ENCODE measurements at regions not wholly inside any gene's neighbourhood (a gene's known extent, or its start where the extent isn't known, plus 50 kb on each side); places are given as distances from the start of the nearest gene placed in this dataset.

DNA sequence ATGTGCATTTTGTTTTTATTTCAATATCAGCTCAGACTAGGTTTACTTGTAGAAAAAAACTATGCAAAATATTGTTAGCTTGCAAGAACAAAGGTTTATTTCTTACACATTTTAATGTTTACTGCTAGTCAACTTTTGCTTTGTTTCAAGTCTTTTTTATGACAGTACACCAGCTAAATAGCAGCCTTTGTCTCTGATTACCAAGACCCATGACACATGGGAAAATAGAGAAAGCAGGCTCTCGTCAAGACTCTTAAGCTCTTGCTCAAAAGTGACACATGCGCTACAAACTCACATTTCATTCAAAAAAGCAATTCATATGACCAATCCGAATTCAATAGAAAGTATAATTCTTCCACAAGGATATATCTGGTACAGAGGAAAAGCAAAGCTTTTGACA is 642.3 kb upstream of the SLITRK1 start:
- no peak for DNase-seq
- H3K4me3 ChIP-seq: no peak overlapping the region
- no TSS peak for BruUV-seq (replicated peaks)
- ChIA-PET CTCF (no interaction called here), POLR2A (ENCODE audit: unreplicated experiment) (no interaction called here)
- H3K4me2 ChIP-seq: no peak overlapping the region
- H3K9me3 ChIP-seq (ENCODE audit: insufficient read depth, low read depth): no peaks in the 10 kb centered on the region
- no peaks in the 10 kb centered on the region for H3F3A ChIP-seq (ENCODE audit: insufficient read depth, low read depth)
- H3K36me3 ChIP-seq (ENCODE audit: low read depth): no peaks in the 10 kb centered on the region
- H3K27me3 ChIP-seq (ENCODE audit: insufficient read depth, low read depth): no peaks in the 10 kb centered on the region
- intact Hi-C loops (cut with micrococcal nuclease; ENCODE audit: unreplicated experiment): no loop called here
- H3K9me2 ChIP-seq (ENCODE audit: insufficient read depth): no peaks in the 10 kb centered on the region
- no peak overlapping the region for H2AFZ ChIP-seq
- H3K27ac ChIP-seq: no peak overlapping the region
- no peaks in the 10 kb centered on the region for H4K20me1 ChIP-seq (ENCODE audit: insufficient read depth)
- no peak for TF ChIP-seq EZH2 (IDR thresholded peaks at IDR 0.05; ENCODE audit: low read depth)
- TF ChIP-seq, protein P1, sequence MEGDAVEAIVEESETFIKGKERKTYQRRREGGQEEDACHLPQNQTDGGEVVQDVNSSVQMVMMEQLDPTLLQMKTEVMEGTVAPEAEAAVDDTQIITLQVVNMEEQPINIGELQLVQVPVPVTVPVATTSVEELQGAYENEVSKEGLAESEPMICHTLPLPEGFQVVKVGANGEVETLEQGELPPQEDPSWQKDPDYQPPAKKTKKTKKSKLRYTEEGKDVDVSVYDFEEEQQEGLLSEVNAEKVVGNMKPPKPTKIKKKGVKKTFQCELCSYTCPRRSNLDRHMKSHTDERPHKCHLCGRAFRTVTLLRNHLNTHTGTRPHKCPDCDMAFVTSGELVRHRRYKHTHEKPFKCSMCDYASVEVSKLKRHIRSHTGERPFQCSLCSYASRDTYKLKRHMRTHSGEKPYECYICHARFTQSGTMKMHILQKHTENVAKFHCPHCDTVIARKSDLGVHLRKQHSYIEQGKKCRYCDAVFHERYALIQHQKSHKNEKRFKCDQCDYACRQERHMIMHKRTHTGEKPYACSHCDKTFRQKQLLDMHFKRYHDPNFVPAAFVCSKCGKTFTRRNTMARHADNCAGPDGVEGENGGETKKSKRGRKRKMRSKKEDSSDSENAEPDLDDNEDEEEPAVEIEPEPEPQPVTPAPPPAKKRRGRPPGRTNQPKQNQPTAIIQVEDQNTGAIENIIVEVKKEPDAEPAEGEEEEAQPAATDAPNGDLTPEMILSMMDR (conservative IDR thresholded peaks at IDR 0.05): no peak
- no peaks in the 10 kb centered on the region for H3K4me1 ChIP-seq (replicated peaks; ENCODE audit: insufficient read depth)
- no peaks in the 10 kb centered on the region for H3K79me2 ChIP-seq (ENCODE audit: low read depth)

DNA sequence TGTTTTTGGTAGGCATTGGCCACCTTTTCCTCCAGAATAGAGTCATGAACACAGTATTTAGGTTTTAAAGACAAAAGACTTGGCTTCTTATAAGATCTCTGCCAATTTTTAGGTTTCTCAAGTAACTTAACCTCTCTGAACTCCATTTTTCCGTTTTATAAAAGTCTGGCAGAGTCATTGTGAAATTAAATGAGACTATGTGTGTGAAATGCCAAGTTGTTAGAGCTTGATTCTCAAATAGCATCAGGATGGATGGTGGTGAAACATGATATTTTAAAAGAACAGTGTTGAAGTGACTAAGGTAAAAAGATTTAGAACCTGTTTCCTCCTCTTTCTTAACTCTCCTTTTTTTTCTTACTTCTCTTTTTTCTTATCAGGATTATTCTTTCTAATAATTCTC is 617.7 kb upstream of the SLITRK1 start:
- Histone ChIP-seq H3K4me1 (replicated peaks; ENCODE audit: insufficient read depth) (no peaks in the 10 kb centered on the region), H3K9me3 (ENCODE audit: insufficient read depth, low read depth) (no peaks in the 10 kb centered on the region), H4K20me1 (ENCODE audit: insufficient read depth) (no peaks in the 10 kb centered on the region), H3K4me3 (no peak overlapping the region), H3K79me2 (ENCODE audit: low read depth) (no peaks in the 10 kb centered on the region), H2AFZ (no peak overlapping the region), H3K27me3 (ENCODE audit: insufficient read depth, low read depth) (no peaks in the 10 kb centered on the region), H3K9me2 (ENCODE audit: insufficient read depth) (no peaks in the 10 kb centered on the region; the same call in 1 of the 2 replicates), H3F3A (ENCODE audit: insufficient read depth, low read depth) (no peaks in the 10 kb centered on the region), H3K36me3 (ENCODE audit: low read depth) (no peaks in the 10 kb centered on the region), H3K4me2 (no peak overlapping the region), H3K27ac (no peak overlapping the region)
- intact Hi-C loops (cut with micrococcal nuclease; ENCODE audit: unreplicated experiment): no loop called here
- no TSS peak for BruUV-seq (replicated peaks)
- ChIA-PET CTCF (no interaction called here), POLR2A (ENCODE audit: unreplicated experiment) (no interaction called here)
- no peak for DNase-seq
- TF ChIP-seq EZH2 (IDR thresholded peaks at IDR 0.05; ENCODE audit: low read depth): no peak
- TF ChIP-seq, protein P1 (conservative IDR thresholded peaks at IDR 0.05): no peak

DNA sequence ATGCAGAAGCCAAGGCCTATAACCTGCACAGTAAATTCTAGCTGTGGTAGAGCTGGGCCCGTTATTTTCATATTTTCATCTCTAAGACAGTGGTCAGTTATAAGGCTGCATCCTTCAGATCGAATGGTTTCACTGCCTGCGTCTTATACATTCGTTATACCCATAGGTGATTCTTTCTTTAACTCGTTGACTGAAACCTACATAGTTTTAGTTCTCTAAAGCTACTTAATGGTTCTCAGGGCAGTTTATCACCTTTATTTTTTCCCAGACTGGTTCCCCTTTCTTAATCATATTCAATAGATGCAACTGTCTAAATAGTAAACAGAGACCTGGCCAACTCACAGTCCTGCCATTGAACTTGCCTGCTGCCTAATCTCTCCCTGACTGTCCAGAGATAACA is 615.3 kb upstream of the SLITRK1 start:
- Histone ChIP-seq H3F3A (ENCODE audit: insufficient read depth, low read depth) (no peaks in the 10 kb centered on the region), H3K27ac (no peak overlapping the region), H3K27me3 (ENCODE audit: insufficient read depth, low read depth) (no peaks in the 10 kb centered on the region), H3K4me3 (no peak overlapping the region), H4K20me1 (ENCODE audit: insufficient read depth) (no peaks in the 10 kb centered on the region), H3K9me2 (ENCODE audit: insufficient read depth) (no peaks in the 10 kb centered on the region), H3K4me2 (no peak overlapping the region), H3K79me2 (ENCODE audit: low read depth) (no peaks in the 10 kb centered on the region), H3K9me3 (ENCODE audit: insufficient read depth, low read depth) (no peaks in the 10 kb centered on the region), H2AFZ (peak overlapping the region; percentile 33; the same call in 1 of the 2 replicates), H3K36me3 (ENCODE audit: low read depth) (no peaks in the 10 kb centered on the region), H3K4me1 (replicated peaks; ENCODE audit: insufficient read depth) (no peaks in the 10 kb centered on the region)
- BruUV-seq (replicated peaks): no TSS peak
- intact Hi-C loops (cut with micrococcal nuclease; ENCODE audit: unreplicated experiment): no loop called here
- TF ChIP-seq, protein P1 (conservative IDR thresholded peaks at IDR 0.05): no peak
- no peak for TF ChIP-seq EZH2 (IDR thresholded peaks at IDR 0.05; ENCODE audit: low read depth)
- ChIA-PET CTCF (no interaction called here), POLR2A (ENCODE audit: unreplicated experiment) (no interaction called here)
- DNase-seq: no peak

Measured in PC-9 (cell line).